Testis (tissue), 2 donors: ENCODE measurements at regions not wholly inside any gene's neighbourhood (a gene's known extent, or its start where the extent isn't known, plus 50 kb on each side); places are given as distances from the start of the nearest gene placed in this dataset.

Experiments used
- POLR2A ChIP-seq: fragments of 450-650 bp; IDR thresholded peaks from one replicate; pipeline ENCODE4 v1.6.1; 2017; ENCODE audit warnings: antibody characterized with exemption, mild to moderate bottlenecking, moderate library complexity
- TF ChIP-seq, protein P1 (sequence below), 3 experiments: fragments of 450-650 bp in 2 of 3; fragments of 200-600 bp in 1 of 3; sonication (generic) in 1 of 3; IDR thresholded peaks; one replicate each; pipeline ENCODE4 v1.5.1; 2016 to 2019; ENCODE audit warnings: antibody characterized with exemption in 3 of 3, mild to moderate bottlenecking in 2 of 3, moderate library complexity in 1 of 3

DNA sequence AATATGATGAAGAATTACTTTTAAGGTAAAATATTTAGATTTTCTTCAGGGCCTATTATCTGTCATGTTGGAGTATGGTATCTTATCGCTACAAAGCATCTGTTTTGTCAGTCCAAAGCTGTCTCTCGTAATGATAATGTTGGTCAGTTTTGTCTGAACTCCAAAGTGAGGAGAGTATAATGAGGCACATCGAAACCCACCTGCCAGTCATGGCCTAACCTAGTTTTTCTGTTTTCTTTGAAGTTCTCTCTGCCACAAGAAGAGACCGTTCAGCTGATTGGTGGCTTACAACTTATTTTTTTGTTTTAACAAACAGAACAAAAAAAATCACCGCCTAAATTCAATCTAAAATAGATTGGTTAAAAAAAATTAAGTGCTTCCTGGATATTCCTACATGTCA lies 1387.9 kb downstream of the RPIA start:
- no peak for TF ChIP-seq POLR2A
- TF ChIP-seq, protein P1, sequence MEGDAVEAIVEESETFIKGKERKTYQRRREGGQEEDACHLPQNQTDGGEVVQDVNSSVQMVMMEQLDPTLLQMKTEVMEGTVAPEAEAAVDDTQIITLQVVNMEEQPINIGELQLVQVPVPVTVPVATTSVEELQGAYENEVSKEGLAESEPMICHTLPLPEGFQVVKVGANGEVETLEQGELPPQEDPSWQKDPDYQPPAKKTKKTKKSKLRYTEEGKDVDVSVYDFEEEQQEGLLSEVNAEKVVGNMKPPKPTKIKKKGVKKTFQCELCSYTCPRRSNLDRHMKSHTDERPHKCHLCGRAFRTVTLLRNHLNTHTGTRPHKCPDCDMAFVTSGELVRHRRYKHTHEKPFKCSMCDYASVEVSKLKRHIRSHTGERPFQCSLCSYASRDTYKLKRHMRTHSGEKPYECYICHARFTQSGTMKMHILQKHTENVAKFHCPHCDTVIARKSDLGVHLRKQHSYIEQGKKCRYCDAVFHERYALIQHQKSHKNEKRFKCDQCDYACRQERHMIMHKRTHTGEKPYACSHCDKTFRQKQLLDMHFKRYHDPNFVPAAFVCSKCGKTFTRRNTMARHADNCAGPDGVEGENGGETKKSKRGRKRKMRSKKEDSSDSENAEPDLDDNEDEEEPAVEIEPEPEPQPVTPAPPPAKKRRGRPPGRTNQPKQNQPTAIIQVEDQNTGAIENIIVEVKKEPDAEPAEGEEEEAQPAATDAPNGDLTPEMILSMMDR (IDR thresholded peaks at IDR 0.05) = no peak
